T-helper 17 cell (primary cell): ENCODE measurements at regions not wholly inside any gene's neighbourhood (a gene's known extent, or its start where the extent isn't known, plus 50 kb on each side); places are given as distances from the start of the nearest gene placed in this dataset.

Source experiments
- ATAC-seq: fragments of 150-1000 bp; cut with Tn5 transposase; 2 replicates; pipeline ENCODE4 v1.10.0; 2021; ENCODE audit warnings: mild to moderate bottlenecking, moderate library complexity
- DNase-seq, 3 donors: peaks; one replicate each; pipeline versions ENCODE4 v3.0.0 to v3.0.0-alpha.2; 2020 to 2021
- H3K9me3 ChIP-seq: one replicate; pipeline ENCODE4 v1.7.0; 2013; ENCODE audit warnings: low read length, mild to moderate bottlenecking; ENCODE audit not compliant: control insufficient read depth, poor library complexity, severe bottlenecking
- H3K27ac Mint-ChIP-seq: one replicate; pipeline ENCODE4 v1.8.0; 2022; ENCODE audit warnings: mild to moderate bottlenecking, moderate library complexity, mixed read lengths
- H3K27me3 Mint-ChIP-seq: one replicate; pipeline ENCODE4 v1.8.0; 2022; ENCODE audit warnings: mixed read lengths
- H3K36me3 Mint-ChIP-seq: one replicate; pipeline ENCODE4 v1.8.0; 2022; ENCODE audit warnings: low read depth, mixed read lengths
- H3K4me1 Mint-ChIP-seq: one replicate; pipeline ENCODE4 v1.8.0; 2022; ENCODE audit warnings: mild to moderate bottlenecking, mixed read lengths
- H3K4me3 Mint-ChIP-seq: one replicate; pipeline ENCODE4 v1.8.0; 2022; ENCODE audit warnings: mild to moderate bottlenecking, moderate library complexity, mixed read lengths

DNA sequence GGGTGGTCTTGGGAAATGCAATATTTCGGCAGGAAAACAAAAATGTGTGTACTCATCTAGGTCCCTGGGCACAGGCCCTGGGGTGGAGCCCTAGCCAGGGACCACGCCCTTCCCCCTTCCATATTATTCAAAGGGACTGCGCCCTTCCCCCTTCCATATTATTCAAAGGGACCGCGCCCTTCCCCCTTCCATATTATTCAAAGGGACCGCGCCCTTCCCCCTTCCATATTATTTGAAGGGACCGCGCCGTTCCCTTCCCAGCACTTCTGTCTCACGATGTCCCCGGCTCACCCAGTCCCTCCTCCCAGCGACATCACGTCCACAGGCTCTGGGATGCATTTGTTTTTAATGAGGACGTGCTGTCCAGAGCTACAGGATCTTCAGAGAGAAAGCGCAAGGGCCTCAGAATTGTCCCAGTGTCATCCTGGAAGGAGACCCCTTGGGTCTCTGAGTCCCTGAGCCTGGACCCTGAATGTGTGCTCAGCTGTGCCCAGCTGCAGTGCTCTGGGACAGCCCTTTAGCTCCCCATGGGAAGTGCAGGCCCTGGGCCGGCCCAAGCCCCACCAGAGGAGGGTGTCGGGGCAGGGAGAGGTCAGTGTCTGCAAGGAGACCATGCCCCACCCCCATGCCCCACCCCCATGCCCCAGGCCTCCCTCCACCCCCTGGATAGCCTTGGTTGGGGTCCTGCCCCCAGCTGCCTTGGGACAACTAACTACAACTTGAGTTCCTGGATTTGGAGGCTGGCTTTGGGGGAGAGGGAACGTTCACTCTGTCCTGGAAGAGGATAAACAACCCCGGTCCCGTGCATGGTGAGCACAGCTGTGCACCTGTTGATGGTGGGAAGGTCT is 810.0 kb downstream of the BRD1 start:
- H3K36me3 Mint-ChIP-seq, result no peaks in the 10 kb centered on the region
- H3K27ac Mint-ChIP-seq, result no peak overlapping the region
- no peaks in the 10 kb centered on the region for H3K4me1 Mint-ChIP-seq
- H3K27me3 Mint-ChIP-seq, result peaks cover 13% of the 10 kb centered on the region
- H3K4me3 Mint-ChIP-seq, result no peak overlapping the region
- ATAC-seq (no peak), DNase-seq (no peak)
- no peaks in the 10 kb centered on the region for H3K9me3 ChIP-seq

DNA sequence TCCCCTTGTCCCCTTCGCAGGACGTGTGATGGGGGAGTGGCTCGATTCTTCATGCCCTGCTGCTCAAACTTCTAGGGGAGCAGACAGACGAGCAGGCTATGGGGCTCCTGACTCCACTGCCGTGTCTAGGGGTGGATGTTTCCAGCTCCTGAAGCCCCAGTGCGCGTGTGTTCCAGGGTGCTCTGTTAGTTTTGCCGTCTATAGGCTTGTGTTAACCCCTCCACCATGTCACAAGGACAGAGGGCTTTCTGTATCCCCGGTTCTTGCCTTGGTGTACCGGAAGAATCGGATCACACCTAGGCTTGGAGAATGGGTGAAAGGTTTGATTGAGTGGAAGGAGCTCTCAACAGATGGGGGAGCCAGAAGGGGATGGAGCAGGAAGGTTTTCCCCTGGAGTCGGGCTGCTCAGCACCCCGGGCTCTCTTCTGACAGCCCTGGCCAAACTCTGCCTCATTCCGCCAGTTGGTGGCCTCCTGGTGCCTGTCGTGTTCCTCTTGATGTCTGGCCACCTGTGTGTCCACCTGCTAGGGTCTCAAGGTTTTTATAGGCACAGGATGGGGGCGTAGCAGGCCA is 810.7 kb downstream of the BRD1 start:
- DNase-seq, result no peak
- H3K4me1 Mint-ChIP-seq, result no peaks in the 10 kb centered on the region

DNA sequence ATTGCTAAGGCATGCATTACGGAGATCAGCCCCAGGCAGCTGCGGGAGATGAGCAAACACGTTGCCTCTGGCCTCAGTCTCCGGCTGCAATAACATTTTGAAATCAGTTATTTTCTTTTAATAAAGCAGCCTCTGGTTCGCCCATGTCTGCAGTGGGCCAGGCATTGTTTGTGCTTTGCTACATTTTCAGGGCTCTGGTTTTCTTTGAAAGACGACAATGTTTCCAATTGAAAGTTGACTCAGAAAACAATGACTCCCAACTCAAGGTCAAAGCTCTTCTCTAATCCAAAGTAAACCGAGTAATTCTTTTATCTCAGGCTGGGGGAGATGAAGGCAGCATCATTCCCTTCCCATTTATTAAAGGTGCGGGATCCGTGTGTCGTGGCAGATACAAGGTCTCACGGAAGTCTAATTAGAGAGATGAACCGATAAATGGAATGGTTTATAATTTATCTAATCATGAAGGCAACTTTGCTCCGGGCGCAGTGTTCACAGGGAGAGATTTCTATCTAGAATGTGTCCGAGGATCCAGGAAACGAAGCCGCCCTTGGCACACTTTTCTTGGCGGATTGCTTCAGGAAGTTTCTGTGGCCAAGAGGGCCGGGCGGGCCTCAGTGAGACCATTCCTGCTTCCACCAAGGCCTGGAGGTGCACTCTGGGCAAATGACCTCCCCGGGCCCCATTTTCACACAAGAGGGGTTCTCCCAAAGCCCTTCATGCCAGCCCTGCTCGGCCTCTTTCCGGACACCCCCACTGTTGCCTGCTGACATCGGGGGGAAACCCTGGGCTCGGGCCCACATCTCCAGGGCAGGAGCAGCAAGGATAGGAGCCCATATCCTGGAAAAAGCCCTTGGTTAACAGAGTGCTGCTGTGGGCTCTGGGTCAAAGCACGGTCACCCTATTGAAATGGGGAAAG is 811.4 kb downstream of the BRD1 start:
- Mint-ChIP-seq H3K36me3 (no peaks in the 10 kb centered on the region), H3K27me3 (peaks cover 20% of the 10 kb centered on the region), H3K4me3 (no peak overlapping the region), H3K4me1 (no peaks in the 10 kb centered on the region), H3K27ac (no peak overlapping the region)
- ATAC-seq, result no peak
- H3K9me3 ChIP-seq, result no peaks in the 10 kb centered on the region
- no peak for DNase-seq

More for the DNA sequence above, 810.7 kb downstream of the BRD1 start:
- H3K4me3 Mint-ChIP-seq, result no peak overlapping the region
- no peaks in the 10 kb centered on the region for H3K9me3 ChIP-seq
- no peaks in the 10 kb centered on the region for H3K36me3 Mint-ChIP-seq
- no peak for ATAC-seq
- H3K27me3 Mint-ChIP-seq, result peaks cover 15% of the 10 kb centered on the region
- no peak overlapping the region for H3K27ac Mint-ChIP-seq

DNA sequence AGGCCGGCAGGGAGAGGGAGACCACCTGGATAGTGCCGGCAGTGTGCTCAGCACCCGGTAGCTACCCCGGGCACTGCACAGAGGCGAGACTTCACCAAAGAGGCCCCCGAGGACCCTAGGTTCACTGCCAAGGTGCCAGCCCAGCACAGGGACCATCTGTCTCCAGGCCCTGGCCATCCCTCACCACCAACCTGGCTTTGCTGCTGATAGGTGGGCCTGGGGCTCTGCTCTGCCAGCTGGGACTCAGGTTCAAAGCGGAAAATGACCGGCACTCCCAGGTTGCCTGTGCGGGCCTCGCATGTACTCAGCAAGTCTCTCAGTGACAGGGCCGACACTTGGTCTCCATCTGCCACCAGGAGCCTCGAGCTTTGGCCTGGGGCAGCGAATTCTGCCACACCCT is 812.2 kb downstream of the BRD1 start:
- H3K4me3 Mint-ChIP-seq, result no peak overlapping the region
- DNase-seq, result no peak
- H3K4me1 Mint-ChIP-seq, result no peaks in the 10 kb centered on the region
- peaks cover 28% of the 10 kb centered on the region for H3K27me3 Mint-ChIP-seq
- no peaks in the 10 kb centered on the region for H3K36me3 Mint-ChIP-seq
- no peak for ATAC-seq
- no peaks in the 10 kb centered on the region for H3K9me3 ChIP-seq
- no peak overlapping the region for H3K27ac Mint-ChIP-seq

DNA sequence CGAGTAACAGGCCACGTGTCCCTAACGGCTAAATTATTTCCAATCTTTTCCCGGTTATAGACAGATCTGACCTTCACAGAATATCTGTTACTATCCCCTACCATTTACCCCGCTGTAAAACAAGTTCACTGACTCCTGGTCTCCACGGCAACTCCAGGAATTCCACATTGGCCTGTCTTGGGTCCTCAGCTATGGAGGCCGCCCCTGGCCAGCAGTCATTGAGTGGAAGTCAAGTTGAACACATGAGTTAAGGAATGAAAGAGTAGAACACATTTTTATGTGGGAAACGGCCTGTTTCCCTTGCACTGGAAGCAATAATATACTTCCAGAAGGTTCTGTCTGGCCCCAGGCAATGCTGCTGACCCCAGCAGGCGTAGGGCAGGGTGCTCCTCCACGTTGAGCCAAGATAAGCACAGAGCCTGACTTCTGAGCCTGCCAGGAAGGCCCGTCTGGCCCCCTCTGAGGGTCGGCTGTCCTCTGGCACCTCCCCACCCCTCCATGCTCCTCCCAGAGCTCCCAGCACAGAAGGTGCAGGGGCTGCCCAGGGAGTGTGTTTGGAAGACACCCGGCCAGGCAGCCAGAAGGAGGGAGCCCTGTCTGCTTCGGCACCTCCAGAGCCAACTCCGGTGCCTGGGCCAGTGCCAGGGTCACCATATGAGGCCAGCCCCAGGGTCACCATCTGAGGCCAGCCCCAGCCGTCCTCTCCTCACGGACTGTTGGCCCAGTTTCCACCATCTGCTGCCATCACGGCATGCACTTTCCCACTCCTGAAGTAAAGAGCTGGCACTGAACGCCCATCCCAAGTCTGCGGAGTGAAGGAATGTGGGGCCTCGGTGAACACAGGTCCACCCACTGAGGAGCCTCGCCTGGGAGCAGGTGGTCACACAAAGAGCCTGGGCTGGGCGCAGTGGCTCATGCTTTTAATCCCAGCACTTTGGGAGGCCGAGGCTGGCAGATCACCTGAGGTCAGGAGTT is 813.2 kb downstream of the BRD1 start:
- ATAC-seq (no peak), DNase-seq (no peak)
- Mint-ChIP-seq H3K27ac (no peak overlapping the region), H3K36me3 (no peaks in the 10 kb centered on the region), H3K4me1 (no peaks in the 10 kb centered on the region), H3K4me3 (no peak overlapping the region), H3K27me3 (peaks cover 36% of the 10 kb centered on the region)
- no peaks in the 10 kb centered on the region for H3K9me3 ChIP-seq

DNA sequence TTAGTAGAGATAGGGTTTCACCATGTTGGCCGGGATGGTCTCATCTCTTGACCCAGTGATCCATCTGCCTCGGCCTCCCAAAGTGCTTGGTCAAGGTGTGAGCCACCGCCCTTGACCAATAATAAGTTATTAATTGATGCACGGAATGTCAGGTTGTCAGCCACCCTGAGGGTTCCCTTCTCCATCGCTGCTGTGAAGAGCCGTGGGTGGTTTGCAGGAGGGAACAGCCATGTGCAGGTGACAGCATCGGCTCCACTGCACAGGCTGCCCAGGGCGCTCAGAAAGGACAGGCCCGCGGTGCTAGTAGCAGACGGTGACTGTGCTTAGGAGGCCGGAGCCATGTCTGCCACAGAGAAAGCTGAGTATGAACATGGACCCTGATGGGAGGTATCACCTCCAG is 814.0 kb downstream of the BRD1 start:
- H3K27me3 Mint-ChIP-seq, result peaks cover 31% of the 10 kb centered on the region
- ATAC-seq (no peak), DNase-seq (no peak)
- H3K4me1 Mint-ChIP-seq, result no peaks in the 10 kb centered on the region
- no peaks in the 10 kb centered on the region for H3K36me3 Mint-ChIP-seq
- H3K27ac Mint-ChIP-seq, result no peak overlapping the region
- H3K9me3 ChIP-seq, result no peaks in the 10 kb centered on the region
- H3K4me3 Mint-ChIP-seq, result no peak overlapping the region

DNA sequence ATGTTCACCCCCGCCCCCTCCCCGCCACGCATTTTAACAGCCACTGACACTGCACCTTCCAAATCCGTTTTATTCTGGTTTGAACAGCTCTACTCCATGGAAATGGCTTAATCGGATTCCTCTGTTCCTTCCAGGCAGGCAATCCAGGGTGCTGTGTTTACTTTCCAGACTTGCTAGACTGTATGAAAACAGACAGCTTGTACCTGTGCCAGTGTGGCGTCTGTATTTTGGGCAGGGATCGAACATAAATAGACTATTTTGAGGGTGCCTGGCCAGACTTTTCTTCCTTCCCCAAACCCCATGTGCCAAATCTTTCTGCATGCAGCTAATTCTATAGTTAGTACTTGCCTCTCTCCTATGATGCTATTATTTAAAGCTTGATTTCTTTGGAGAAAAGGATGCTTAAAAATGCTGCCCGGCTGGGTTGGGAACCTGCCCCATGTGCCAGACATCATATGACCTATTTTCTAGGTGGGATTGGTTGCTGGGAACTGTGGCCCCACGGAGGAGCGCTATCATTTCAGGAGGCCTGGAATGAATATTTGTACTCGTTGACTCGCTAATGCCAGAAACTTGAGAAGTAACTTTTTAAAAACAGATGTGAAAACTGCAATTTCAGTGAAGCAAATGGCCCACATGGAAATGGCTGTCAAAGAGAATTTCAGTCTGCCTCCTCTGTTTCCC is 814.8 kb downstream of the BRD1 start:
- no peak for DNase-seq
- peaks cover 30% of the 10 kb centered on the region for H3K27me3 Mint-ChIP-seq

DNA sequence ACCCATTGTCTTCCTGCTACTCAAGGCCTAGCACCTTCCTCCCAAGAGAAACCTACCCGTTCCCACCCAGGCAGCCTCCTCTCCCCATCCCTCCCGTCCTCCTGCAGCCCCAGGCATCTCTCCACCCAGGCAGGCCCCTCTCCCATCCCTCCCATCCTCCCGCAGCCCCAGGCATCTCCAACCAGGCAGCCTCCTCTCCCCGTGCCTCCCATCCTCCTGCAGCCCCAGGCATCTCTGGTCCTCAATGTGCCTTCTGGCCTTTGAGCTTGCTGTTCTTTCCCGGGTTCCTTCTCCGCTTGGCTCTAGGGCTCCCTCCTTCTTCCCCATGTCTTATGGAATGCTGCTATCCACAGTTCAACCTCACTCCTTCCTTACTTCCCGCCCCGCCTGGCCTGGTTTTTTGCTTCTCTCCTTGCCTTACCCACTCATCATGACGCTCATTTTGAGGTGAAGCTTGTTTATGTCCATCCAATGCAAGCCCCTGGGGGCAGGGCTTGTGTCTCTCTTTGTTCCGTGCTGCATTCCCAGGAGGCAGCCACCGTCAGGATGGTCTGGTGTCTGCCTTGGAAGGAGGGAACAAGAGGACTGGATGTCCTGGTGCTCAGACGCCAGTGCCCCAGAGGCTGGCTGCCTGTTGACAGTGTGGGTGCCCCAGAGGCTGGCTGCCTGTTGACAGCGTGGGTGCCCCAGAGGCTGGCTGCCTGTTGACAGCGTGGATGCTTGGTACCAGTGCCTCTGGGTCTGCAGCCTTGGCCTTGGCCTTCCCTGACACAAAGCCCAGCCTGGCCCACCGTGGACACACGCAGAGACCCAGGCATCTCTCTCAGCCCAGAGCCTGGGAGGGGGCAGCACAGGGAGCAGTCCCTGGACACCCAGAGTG is 815.7 kb downstream of the BRD1 start:
- Mint-ChIP-seq H3K36me3 (no peaks in the 10 kb centered on the region), H3K27me3 (peaks cover 35% of the 10 kb centered on the region), H3K27ac (no peak overlapping the region), H3K4me3 (no peak overlapping the region), H3K4me1 (no peaks in the 10 kb centered on the region)
- H3K9me3 ChIP-seq, result no peaks in the 10 kb centered on the region
- ATAC-seq, result no peak
- DNase-seq, result no peak

More for the DNA sequence above, 814.8 kb downstream of the BRD1 start:
- Mint-ChIP-seq H3K27ac (no peak overlapping the region), H3K4me1 (no peaks in the 10 kb centered on the region), H3K36me3 (no peaks in the 10 kb centered on the region), H3K4me3 (no peak overlapping the region)
- no peak for ATAC-seq
- H3K9me3 ChIP-seq, result no peaks in the 10 kb centered on the region

DNA sequence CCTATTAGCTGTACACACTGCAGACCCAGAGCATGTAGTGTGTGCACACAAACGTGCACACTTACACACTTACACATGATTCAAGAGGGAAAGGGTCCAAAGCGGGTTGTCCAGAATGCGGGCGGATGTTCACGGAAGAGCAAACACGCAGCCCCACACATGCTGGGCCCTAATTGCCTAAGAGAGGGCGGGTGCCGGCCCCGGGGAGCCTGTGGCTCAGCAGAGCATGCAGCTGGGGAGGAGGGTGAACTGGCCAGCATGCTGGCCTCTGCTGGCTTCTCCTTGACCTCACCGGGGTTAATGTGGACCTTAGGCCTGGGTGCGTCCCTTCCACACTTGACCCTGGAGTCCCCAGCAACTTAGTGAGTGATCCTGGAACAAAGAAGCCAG is 816.3 kb downstream of the BRD1 start:
- ATAC-seq (no peak), DNase-seq (no peak)
- Mint-ChIP-seq H3K27ac (no peak overlapping the region), H3K36me3 (no peaks in the 10 kb centered on the region), H3K4me1 (no peaks in the 10 kb centered on the region), H3K27me3 (peaks cover 35% of the 10 kb centered on the region), H3K4me3 (no peak overlapping the region)
- H3K9me3 ChIP-seq, result no peaks in the 10 kb centered on the region

DNA sequence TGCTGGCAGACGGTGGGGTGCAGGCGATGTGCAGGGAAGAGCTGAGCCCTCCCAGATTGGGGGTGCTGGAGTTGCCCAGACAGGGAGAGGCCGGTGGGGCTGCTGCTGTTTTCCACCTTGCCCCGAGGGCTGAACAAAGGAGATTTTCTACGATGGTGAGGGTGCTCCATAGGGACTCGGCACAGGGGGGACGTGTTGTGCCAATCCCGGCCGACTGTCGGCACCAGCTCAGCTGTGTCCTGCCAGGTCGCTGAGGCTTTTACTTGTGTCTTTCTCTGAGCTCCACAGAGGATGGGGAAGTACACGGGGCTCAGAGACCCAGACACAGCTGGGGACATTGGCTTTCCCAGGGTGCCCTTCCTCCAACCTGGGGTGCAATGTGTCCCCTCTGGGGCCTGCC is 816.8 kb downstream of the BRD1 start:
- DNase-seq (no peak), ATAC-seq (no peak)
- no peaks in the 10 kb centered on the region for H3K9me3 ChIP-seq
- Mint-ChIP-seq H3K4me1 (no peaks in the 10 kb centered on the region), H3K27ac (peak overlapping the region; percentile 11), H3K27me3 (peaks cover 31% of the 10 kb centered on the region), H3K4me3 (no peak overlapping the region), H3K36me3 (no peaks in the 10 kb centered on the region)

DNA sequence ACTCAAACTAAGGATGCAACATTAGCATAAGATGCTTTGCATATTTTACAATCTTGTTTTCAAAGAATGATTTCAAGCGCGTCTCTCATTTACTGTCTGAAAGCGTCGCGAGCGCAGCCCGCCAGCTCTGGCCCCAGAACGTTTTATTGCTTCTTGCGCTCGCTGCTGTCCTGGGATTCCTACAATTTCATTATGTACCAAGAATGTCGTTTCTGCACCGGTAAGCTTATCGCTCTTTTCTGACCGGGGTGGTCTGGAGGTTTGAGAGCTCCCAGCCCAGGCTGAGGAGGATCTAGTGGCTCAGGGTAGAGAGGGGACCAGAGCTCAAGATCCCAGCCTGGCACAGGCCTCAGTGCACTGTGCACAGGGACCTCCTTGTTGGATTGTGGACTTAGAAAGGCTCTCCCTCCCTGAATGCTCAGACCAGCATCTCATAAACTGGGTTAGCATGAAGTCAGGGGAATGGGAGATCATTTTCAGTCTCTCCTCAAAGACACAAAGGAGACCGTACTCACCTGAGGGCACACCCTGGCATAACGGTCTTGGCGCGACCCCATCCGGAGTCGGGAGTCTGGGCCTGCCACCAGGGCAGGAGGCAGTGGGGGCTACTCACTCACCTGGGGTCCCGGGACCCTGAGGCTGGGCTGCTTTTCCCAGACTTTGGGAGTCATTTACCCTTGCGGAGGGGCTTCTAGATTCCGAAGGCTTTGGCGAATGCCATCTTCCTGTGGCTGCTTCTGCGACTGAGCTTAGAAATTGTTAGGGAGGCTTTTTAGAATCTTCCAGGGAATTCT is 817.4 kb downstream of the BRD1 start:
- H3K27ac Mint-ChIP-seq, result peak overlapping the region; percentile 11
- H3K36me3 Mint-ChIP-seq, result no peaks in the 10 kb centered on the region
- no peak overlapping the region for H3K4me3 Mint-ChIP-seq

More for the DNA sequence above, 817.4 kb downstream of the BRD1 start:
- no peaks in the 10 kb centered on the region for H3K9me3 ChIP-seq
- DNase-seq (no peak), ATAC-seq (no peak)
- H3K4me1 Mint-ChIP-seq, result no peaks in the 10 kb centered on the region
- peaks cover 31% of the 10 kb centered on the region for H3K27me3 Mint-ChIP-seq
